22Rv1 (cell line): ENCODE measurements at regions not wholly inside any gene's neighbourhood (a gene's known extent, or its start where the extent isn't known, plus 50 kb on each side); places are given as distances from the start of the nearest gene placed in this dataset.
"Not testable (repeated sequence)": the region's sequence is repeated elsewhere in the genome, so short reads cannot be mapped to it uniquely, and the experiment has no call there.

Experiments
- H3K27ac ChIP-seq: fragments of 450-650 bp; 2 replicates; pipeline ENCODE4 v1.5.1; 2017
- ZFX ChIP-seq: fragments of 450-650 bp; IDR thresholded peaks from 2 replicates; pipeline ENCODE4 v1.6.1; 2017; ENCODE audit warnings: antibody characterized with exemption, borderline replicate concordance
- TF ChIP-seq, protein P1 (sequence below): fragments of 450-650 bp; IDR thresholded peaks from 2 replicates; pipeline ENCODE4 v1.5.1; 2017; ENCODE audit warnings: mild to moderate bottlenecking

DNA sequence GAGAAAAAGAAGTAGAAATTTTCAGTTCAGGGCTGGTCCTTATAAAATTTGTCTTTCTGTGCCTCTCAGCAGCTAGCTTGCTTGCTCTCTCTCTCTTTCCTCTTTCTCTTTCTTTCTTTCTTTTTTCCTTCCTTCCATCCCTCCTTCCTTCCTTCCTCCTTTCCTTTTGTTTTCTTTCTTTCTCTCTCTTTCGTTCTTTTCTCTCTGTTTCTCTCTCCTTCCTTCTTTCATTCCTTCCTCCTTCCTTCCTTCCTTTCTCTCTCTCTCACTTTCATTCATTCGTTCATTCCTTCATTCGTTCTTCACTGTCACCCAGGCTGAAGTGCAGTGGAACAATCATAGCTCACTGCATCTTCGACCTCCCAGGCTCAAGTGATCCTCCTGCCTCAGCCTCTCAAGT is 69.3 kb upstream of the CPOX start:
- H3K27ac ChIP-seq = no peak overlapping the region
- TF ChIP-seq ZFX = no peak
- TF ChIP-seq, protein P1, sequence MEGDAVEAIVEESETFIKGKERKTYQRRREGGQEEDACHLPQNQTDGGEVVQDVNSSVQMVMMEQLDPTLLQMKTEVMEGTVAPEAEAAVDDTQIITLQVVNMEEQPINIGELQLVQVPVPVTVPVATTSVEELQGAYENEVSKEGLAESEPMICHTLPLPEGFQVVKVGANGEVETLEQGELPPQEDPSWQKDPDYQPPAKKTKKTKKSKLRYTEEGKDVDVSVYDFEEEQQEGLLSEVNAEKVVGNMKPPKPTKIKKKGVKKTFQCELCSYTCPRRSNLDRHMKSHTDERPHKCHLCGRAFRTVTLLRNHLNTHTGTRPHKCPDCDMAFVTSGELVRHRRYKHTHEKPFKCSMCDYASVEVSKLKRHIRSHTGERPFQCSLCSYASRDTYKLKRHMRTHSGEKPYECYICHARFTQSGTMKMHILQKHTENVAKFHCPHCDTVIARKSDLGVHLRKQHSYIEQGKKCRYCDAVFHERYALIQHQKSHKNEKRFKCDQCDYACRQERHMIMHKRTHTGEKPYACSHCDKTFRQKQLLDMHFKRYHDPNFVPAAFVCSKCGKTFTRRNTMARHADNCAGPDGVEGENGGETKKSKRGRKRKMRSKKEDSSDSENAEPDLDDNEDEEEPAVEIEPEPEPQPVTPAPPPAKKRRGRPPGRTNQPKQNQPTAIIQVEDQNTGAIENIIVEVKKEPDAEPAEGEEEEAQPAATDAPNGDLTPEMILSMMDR = no peak

DNA sequence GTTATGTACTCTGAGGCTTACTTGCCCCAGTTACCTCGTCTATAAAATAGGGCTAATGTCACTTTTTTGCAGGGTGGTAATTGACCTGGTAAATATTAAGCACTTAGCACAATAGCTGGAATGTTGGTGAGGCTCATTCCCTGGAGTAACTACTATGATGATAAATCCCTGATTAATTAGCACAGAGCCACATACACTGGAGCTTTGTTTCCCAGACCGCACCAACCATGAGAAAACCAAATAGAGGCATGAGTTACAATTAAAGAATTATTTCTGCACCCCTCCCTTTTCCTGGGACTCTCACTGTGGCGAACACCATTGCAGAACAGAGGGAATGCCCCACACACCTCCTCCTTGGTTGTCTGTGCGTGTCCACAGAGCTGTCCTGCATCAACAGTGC is 76.6 kb upstream of the CPOX start:
- no peak overlapping the region for H3K27ac ChIP-seq
- TF ChIP-seq, protein P1 = no peak
- no peak for TF ChIP-seq ZFX

DNA sequence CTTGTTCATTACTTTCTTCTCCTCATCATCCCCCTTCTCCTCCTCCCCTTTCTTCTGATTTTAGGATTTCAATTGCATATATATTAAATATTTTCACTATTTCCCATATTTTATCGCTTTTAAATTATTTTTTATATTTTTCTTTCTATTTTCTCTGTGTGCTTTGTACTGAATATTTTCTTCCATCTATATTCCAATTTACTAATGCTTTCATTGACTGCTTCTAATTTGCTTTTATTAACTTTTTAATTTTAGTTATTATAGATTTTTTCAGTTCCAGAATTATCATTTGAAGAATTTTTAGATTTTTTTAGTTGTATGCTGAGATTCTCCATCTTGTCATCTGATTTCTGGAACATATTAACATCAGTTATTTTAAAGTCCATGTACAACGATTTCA is 83.2 kb upstream of the ST3GAL6 start:
- H3K27ac ChIP-seq = no peak overlapping the region
- no peak for TF ChIP-seq ZFX
- TF ChIP-seq, protein P1 = no peak

DNA sequence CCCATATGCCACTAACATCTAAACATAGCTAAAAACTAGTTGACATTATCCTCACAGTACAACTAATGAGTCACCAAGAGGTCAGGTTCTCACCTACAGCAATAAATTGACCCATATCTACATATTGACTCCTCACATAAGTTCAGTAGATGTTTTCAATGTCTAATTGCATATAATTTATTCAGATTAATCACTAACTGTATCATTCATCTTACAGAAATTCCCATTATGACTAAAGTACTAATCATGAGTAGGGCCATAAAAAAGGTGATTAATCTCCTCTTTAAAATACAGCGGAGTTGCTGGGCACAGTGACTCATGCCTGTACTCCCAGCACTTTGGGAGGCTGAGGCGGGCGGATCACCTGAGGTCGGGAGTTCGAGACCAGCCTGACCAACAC is 82.4 kb upstream of the ST3GAL6 start:
- no peak for TF ChIP-seq ZFX
- TF ChIP-seq, protein P1 = no peak
- H3K27ac ChIP-seq = no peak overlapping the region

DNA sequence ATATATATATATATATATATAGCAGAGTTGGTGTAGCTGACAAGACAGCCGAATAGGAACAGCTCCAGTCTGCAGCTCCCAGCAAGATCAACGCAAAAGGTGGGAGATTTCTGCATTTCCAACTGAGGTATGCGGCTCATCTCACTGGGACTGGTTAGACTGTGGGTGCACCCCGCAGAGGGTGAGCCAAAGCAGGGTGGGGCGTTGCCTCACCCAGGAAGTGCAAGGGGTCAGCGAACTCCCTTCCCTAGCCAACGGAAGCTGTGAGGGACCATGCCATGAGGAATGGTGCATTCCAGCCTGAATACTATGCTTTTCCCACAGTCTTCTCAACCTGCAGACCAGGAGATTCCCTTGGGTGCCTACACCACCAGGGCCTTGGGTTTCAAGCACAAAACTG is 81.7 kb upstream of the ST3GAL6 start:
- no peak overlapping the region for H3K27ac ChIP-seq
- TF ChIP-seq ZFX = no peak
- TF ChIP-seq, protein P1 = no peak

DNA sequence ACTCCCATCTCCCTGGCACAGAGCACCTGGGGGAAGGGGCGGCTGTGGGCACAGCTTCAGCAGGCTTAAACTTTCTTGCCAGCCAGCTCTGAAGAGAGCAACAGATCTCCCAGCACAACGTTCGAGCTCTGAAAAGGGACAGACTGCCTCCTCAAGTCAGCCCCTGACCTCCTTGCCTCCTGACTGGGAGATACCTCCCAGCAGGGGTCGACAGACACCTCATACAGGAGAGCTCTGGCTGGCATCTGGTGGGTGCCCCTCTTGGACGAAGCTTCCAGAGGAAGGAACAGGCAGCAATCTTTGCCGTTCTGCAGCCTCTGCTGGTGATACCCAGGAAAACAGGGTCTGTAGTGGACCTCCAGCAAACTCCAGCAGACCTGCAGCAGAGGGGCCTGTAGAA is 80.7 kb upstream of the ST3GAL6 start:
- H3K27ac ChIP-seq = not testable (repeated sequence)

DNA sequence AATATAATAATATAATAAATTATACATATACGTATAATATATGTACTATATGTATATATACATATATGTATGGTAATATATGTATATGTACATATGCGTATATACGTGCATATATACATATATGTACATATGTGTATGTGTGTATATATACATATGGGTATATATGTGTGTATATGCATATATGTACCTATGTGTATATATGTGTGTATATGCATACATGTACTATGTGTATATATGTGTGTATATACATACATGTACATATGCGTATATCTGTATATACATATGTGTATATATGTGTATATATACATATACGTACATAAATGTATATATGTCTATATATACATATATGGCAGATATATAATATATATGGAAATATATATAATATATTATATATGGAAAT is 74.8 kb upstream of the ST3GAL6 start:
- H3K27ac ChIP-seq = no peak overlapping the region
- TF ChIP-seq, protein P1 = no peak
- no peak for TF ChIP-seq ZFX

DNA sequence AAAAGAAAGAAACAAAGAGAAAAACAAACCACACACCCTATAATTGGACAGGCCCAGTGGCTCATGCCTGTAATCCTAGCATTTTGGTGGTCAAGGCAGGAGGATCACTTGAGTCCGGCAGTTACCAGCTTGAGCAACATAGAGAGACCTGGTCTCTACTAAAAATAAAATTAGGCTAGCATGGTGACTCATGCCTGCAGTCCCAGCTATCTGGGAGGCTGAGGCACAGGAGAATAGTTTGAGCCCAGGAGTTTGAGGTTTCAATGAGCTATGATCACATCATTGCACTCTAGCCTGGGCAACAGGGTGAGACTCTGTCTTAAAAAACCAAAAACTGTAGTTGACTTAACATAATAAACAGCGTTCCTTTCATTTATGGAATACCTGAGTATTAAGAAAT is 72.3 kb upstream of the ST3GAL6 start:
- H3K27ac ChIP-seq = no peak overlapping the region
- TF ChIP-seq, protein P1 = no peak
- no peak for TF ChIP-seq ZFX
